ENCODE measurements at regions not wholly inside any gene's neighbourhood (a gene's known extent, or its start where the extent isn't known, plus 50 kb on each side); places are given as distances from the start of the nearest gene placed in this dataset.

- Histone ChIP-seq H3K27me3 (ENCODE audit: control insufficient read depth in 3 of 3, insufficient read depth in 3 of 3, low read length in 3 of 3) (no peaks in the 10 kb centered on the region), H3K27ac (ENCODE audit: low read depth in 1 of 3, low read length in 2 of 3) (no peak overlapping the region), H3K36me3 (ENCODE audit: control insufficient read depth in 3 of 3, insufficient read depth in 2 of 3, low read depth in 1 of 3, low read length in 3 of 3) (no peaks in the 10 kb centered on the region), H3K4me1 (ENCODE audit: control insufficient read depth in 3 of 3, insufficient read depth in 2 of 3, low read depth in 1 of 3, low read length in 2 of 3) (no peaks in the 10 kb centered on the region), H3K9me3 (ENCODE audit: control insufficient read depth in 2 of 2, insufficient read depth in 1 of 2, low read depth in 1 of 2, low read length in 1 of 2) (peaks cover 0 to 2% of the 10 kb centered on the region in 2 donors), H3K4me3 (ENCODE audit: low read depth in 1 of 3, low read length in 3 of 3) (no peak overlapping the region)
- FAIRE-seq: no peak
- no peak for DNase-seq
- WGBS, 3 donors: 55 to 64% (median 56%) methylated on average over 1 of the region's 1 CpG
Observed at GRCh38 chr13:90444232-90444631, 903.3 kb upstream of the MIR17HG start.

- WGBS, 3 donors: 53 to 62% (median 58%) methylated on average over 2 of the region's 2 CpGs
- Histone ChIP-seq H3K9me3 (ENCODE audit: control insufficient read depth in 2 of 2, insufficient read depth in 1 of 2, low read depth in 1 of 2, low read length in 1 of 2) (peaks cover 0 to 2% of the 10 kb centered on the region in 2 donors), H3K4me1 (ENCODE audit: control insufficient read depth in 3 of 3, insufficient read depth in 2 of 3, low read depth in 1 of 3, low read length in 2 of 3) (no peaks in the 10 kb centered on the region), H3K36me3 (ENCODE audit: control insufficient read depth in 3 of 3, insufficient read depth in 2 of 3, low read depth in 1 of 3, low read length in 3 of 3) (no peaks in the 10 kb centered on the region), H3K4me3 (ENCODE audit: low read depth in 1 of 3, low read length in 3 of 3) (no peak overlapping the region), H3K27ac (ENCODE audit: low read depth in 1 of 3, low read length in 2 of 3) (no peak overlapping the region), H3K27me3 (ENCODE audit: control insufficient read depth in 3 of 3, insufficient read depth in 3 of 3, low read length in 3 of 3) (no peaks in the 10 kb centered on the region)
- FAIRE-seq: no peak
- no peak for DNase-seq
Observed at GRCh38 chr13:90445179-90445578, 902.3 kb upstream of the MIR17HG start.

GRCh38 chr13:90447034-90447733 lies 900.3 kb upstream of the MIR17HG start:
- FAIRE-seq (no peak), DNase-seq (no peak)
- Histone ChIP-seq H3K27ac (ENCODE audit: low read depth in 1 of 3, low read length in 2 of 3) (no peak overlapping the region), H3K27me3 (ENCODE audit: control insufficient read depth in 3 of 3, insufficient read depth in 3 of 3, low read length in 3 of 3) (no peaks in the 10 kb centered on the region), H3K36me3 (ENCODE audit: control insufficient read depth in 3 of 3, insufficient read depth in 2 of 3, low read depth in 1 of 3, low read length in 3 of 3) (no peaks in the 10 kb centered on the region), H3K4me3 (ENCODE audit: low read depth in 1 of 3, low read length in 3 of 3) (no peak overlapping the region), H3K4me1 (ENCODE audit: control insufficient read depth in 3 of 3, insufficient read depth in 2 of 3, low read depth in 1 of 3, low read length in 2 of 3) (no peaks in the 10 kb centered on the region), H3K9me3 (ENCODE audit: control insufficient read depth in 2 of 2, insufficient read depth in 1 of 2, low read depth in 1 of 2, low read length in 1 of 2) (peaks cover 0 to 2% of the 10 kb centered on the region in 2 donors)
- 61 to 78% (median 69%) methylated on average over 2 of the region's 2 CpGs for WGBS, 3 donors

- H3K27ac ChIP-seq (ENCODE audit: low read depth in 1 of 3, low read length in 2 of 3): no peak overlapping the region
- H3K27me3 ChIP-seq (ENCODE audit: control insufficient read depth in 3 of 3, insufficient read depth in 3 of 3, low read length in 3 of 3): no peaks in the 10 kb centered on the region
- DNase-seq: no peak
- no peak for FAIRE-seq
- H3K36me3 ChIP-seq (ENCODE audit: control insufficient read depth in 3 of 3, insufficient read depth in 2 of 3, low read depth in 1 of 3, low read length in 3 of 3): no peaks in the 10 kb centered on the region
- peaks cover 0 to 2% of the 10 kb centered on the region in 2 donors for H3K9me3 ChIP-seq (ENCODE audit: control insufficient read depth in 2 of 2, insufficient read depth in 1 of 2, low read depth in 1 of 2, low read length in 1 of 2)
- H3K4me3 ChIP-seq (ENCODE audit: low read depth in 1 of 3, low read length in 3 of 3): no peak overlapping the region
- no peaks in the 10 kb centered on the region for H3K4me1 ChIP-seq (ENCODE audit: control insufficient read depth in 3 of 3, insufficient read depth in 2 of 3, low read depth in 1 of 3, low read length in 2 of 3)
Observed at GRCh38 chr13:90447734-90448101, 899.8 kb upstream of the MIR17HG start.

GRCh38 chr13:90448466-90449037 lies 898.9 kb upstream of the MIR17HG start:
- Histone ChIP-seq H3K27me3 (ENCODE audit: control insufficient read depth in 3 of 3, insufficient read depth in 3 of 3, low read length in 3 of 3) (no peaks in the 10 kb centered on the region), H3K4me1 (ENCODE audit: control insufficient read depth in 3 of 3, insufficient read depth in 2 of 3, low read depth in 1 of 3, low read length in 2 of 3) (no peaks in the 10 kb centered on the region), H3K4me3 (ENCODE audit: low read depth in 1 of 3, low read length in 3 of 3) (no peak overlapping the region), H3K9me3 (ENCODE audit: control insufficient read depth in 2 of 2, insufficient read depth in 1 of 2, low read depth in 1 of 2, low read length in 1 of 2) (peaks cover 0 to 2% of the 10 kb centered on the region in 2 donors), H3K27ac (ENCODE audit: low read depth in 1 of 3, low read length in 2 of 3) (no peak overlapping the region), H3K36me3 (ENCODE audit: control insufficient read depth in 3 of 3, insufficient read depth in 2 of 3, low read depth in 1 of 3, low read length in 3 of 3) (no peaks in the 10 kb centered on the region)
- DNase-seq: no peak
- FAIRE-seq: no peak
- 80 to 86% (median 80%) methylated on average over 2 of the region's 2 CpGs for WGBS, 3 donors

GRCh38 chr13:90453342-90453741 lies 894.1 kb upstream of the MIR17HG start:
- Histone ChIP-seq H3K4me1 (ENCODE audit: control insufficient read depth in 3 of 3, insufficient read depth in 2 of 3, low read depth in 1 of 3, low read length in 2 of 3) (no peaks in the 10 kb centered on the region), H3K9me3 (ENCODE audit: control insufficient read depth in 2 of 2, insufficient read depth in 1 of 2, low read depth in 1 of 2, low read length in 1 of 2) (no peaks in the 10 kb centered on the region), H3K27ac (ENCODE audit: low read depth in 1 of 3, low read length in 2 of 3) (no peak overlapping the region), H3K36me3 (ENCODE audit: control insufficient read depth in 3 of 3, insufficient read depth in 2 of 3, low read depth in 1 of 3, low read length in 3 of 3) (no peaks in the 10 kb centered on the region), H3K27me3 (ENCODE audit: control insufficient read depth in 3 of 3, insufficient read depth in 3 of 3, low read length in 3 of 3) (no peaks in the 10 kb centered on the region), H3K4me3 (ENCODE audit: low read depth in 1 of 3, low read length in 3 of 3) (no peak overlapping the region)
- FAIRE-seq: no peak
- 89 to 91% (median 89%) methylated on average over 3 of the region's 3 CpGs for WGBS, 3 donors
- DNase-seq: no peak

GRCh38 chr13:90454002-90454636 lies 893.4 kb upstream of the MIR17HG start:
- no peaks in the 10 kb centered on the region for H3K4me1 ChIP-seq (ENCODE audit: control insufficient read depth in 3 of 3, insufficient read depth in 2 of 3, low read depth in 1 of 3, low read length in 2 of 3)
- H3K4me3 ChIP-seq (ENCODE audit: low read depth in 1 of 3, low read length in 3 of 3): no peak overlapping the region
- no peak overlapping the region for H3K27ac ChIP-seq (ENCODE audit: low read depth in 1 of 3, low read length in 2 of 3)
- H3K9me3 ChIP-seq (ENCODE audit: control insufficient read depth in 2 of 2, insufficient read depth in 1 of 2, low read depth in 1 of 2, low read length in 1 of 2): no peaks in the 10 kb centered on the region
- no peaks in the 10 kb centered on the region for H3K27me3 ChIP-seq (ENCODE audit: control insufficient read depth in 3 of 3, insufficient read depth in 3 of 3, low read length in 3 of 3)
- WGBS, 3 donors: 8 to 47% (median 24%) methylated on average over 2 of the region's 2 CpGs
- no peak for FAIRE-seq
- H3K36me3 ChIP-seq (ENCODE audit: control insufficient read depth in 3 of 3, insufficient read depth in 2 of 3, low read depth in 1 of 3, low read length in 3 of 3): no peaks in the 10 kb centered on the region
- DNase-seq: no peak

GRCh38 chr13:90455067-90455466 lies 892.4 kb upstream of the MIR17HG start:
- H3K27me3 ChIP-seq (ENCODE audit: control insufficient read depth in 3 of 3, insufficient read depth in 3 of 3, low read length in 3 of 3): no peaks in the 10 kb centered on the region
- H3K36me3 ChIP-seq (ENCODE audit: control insufficient read depth in 3 of 3, insufficient read depth in 2 of 3, low read depth in 1 of 3, low read length in 3 of 3): no peaks in the 10 kb centered on the region
- no peak overlapping the region for H3K4me3 ChIP-seq (ENCODE audit: low read depth in 1 of 3, low read length in 3 of 3)
- 86 to 96% (median 95%) methylated on average over 1 of the region's 1 CpG for WGBS, 3 donors
- H3K4me1 ChIP-seq (ENCODE audit: control insufficient read depth in 3 of 3, insufficient read depth in 2 of 3, low read depth in 1 of 3, low read length in 2 of 3): no peaks in the 10 kb centered on the region
- FAIRE-seq: no peak
- DNase-seq: no peak
- H3K27ac ChIP-seq (ENCODE audit: low read depth in 1 of 3, low read length in 2 of 3): no peak overlapping the region
- no peaks in the 10 kb centered on the region for H3K9me3 ChIP-seq (ENCODE audit: control insufficient read depth in 2 of 2, insufficient read depth in 1 of 2, low read depth in 1 of 2, low read length in 1 of 2)

Measured in small intestine (tissue), 7 donors.